Upper lobe of left lung (tissue), 6 donors: ENCODE measurements at regions not wholly inside any gene's neighbourhood (a gene's known extent, or its start where the extent isn't known, plus 50 kb on each side); places are given as distances from the start of the nearest gene placed in this dataset.

Source experiments
- ATAC-seq, 2 donors: fragments of 200-7000 bp; cut with Tn5 transposase; one replicate each; pipeline ENCODE4 v1.9.1; 2022; ENCODE audit warnings: mild to moderate bottlenecking in 2 of 2, moderate library complexity in 2 of 2; ENCODE audit not compliant: low FRiP score in 2 of 2
- DNase-seq, 2 donors: peaks; one replicate each; pipeline ENCODE4 v3.0.0-alpha.2; 2019 to 2020
- H3K27ac ChIP-seq, 4 donors: fragments of 200-600 bp; sonication (generic); one replicate each; pipeline ENCODE4 v1.5.1; 2016 to 2019
- H3K27me3 ChIP-seq, 4 donors: fragments of 200-600 bp; sonication (generic); one replicate each; pipeline ENCODE4 v1.5.1; 2017 to 2019
- H3K36me3 ChIP-seq, 4 donors: fragments of 200-600 bp; sonication (generic); one replicate each; pipeline ENCODE4 v1.5.1; 2016 to 2019
- H3K4me1 ChIP-seq, 4 donors: fragments of 200-600 bp; sonication (generic); one replicate each; pipeline ENCODE4 v1.5.1; 2018 to 2019
- H3K4me3 ChIP-seq, 4 donors: fragments of 200-600 bp; sonication (generic); one replicate each; pipeline ENCODE4 v1.5.1; 2017 to 2019; ENCODE audit warnings: mild to moderate bottlenecking in 2 of 4, moderate library complexity in 1 of 4
- H3K9me3 ChIP-seq, 4 donors: fragments of 200-600 bp; sonication (generic); one replicate each; pipeline ENCODE4 v1.5.1; 2018 to 2019
- EP300 ChIP-seq, 4 donors: sonication (generic); formaldehyde crosslinking; IDR thresholded peaks; one replicate each; pipeline ENCODE4 v1.5.1; 2017; ENCODE audit warnings: antibody characterized with exemption in 4 of 4, control low read depth in 2 of 4
- POLR2A ChIP-seq, 4 donors: fragments of 450-650 bp; IDR thresholded peaks; one replicate each; pipeline ENCODE4 v1.5.1; 2016 to 2017; ENCODE audit warnings: antibody characterized with exemption in 4 of 4, mild to moderate bottlenecking in 2 of 4
- POLR2AphosphoS5 ChIP-seq, 2 donors: sonication (generic); formaldehyde crosslinking; IDR thresholded peaks; one replicate each; pipeline ENCODE4 v1.5.1; 2017; ENCODE audit warnings: antibody characterized with exemption in 2 of 2
- WGBS, 2 donors: methylation state at CpG; one replicate each; pipeline ENCODE4 v1.1.5; 2017 to 2018; 5-methylcytosine and 5-hydroxymethylcytosine counted together
- TF ChIP-seq, protein P1 (sequence below), 6 experiments: fragments of 450-650 bp in 4 of 6; fragments of 200-600 bp in 2 of 6; sonication (generic) in 2 of 6; IDR thresholded peaks; one replicate each; pipeline ENCODE4 v1.5.1; 2016 to 2019; ENCODE audit warnings: antibody characterized with exemption in 6 of 6
- donor health status: DM: no; HTN: no; CAD: no; lungs with moderate emphysema.
- donor health status: DM: no; HTN: yes; CAD: no; lungs with severe emphysema.

DNA sequence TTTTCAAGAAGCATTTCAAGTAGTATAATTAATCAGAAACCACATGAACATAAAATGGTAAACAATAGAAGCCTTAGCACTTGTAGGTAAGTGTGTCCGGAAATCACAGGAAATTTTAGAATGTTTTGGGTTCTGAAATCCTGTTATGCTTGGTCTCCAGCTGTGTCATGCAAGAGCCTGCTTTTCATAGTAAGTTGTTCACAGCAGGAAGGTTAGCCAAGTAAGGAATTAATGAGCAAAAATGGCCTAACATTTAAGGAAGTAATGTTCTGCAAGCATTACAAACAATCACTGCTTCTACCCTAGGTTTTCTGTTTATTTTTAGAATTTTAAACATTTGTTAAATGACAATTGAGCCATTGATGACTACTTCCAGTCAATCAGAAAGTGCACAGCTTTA is 669.5 kb downstream of the SLCO4C1 start:
- no peak overlapping the region for H3K4me3 ChIP-seq
- no peaks in the 10 kb centered on the region for H3K9me3 ChIP-seq
- no peak overlapping the region for H3K27ac ChIP-seq
- WGBS, 2 donors, result 46 to 53% methylated on average over 1 of the region's 1 CpG
- no peaks in the 10 kb centered on the region for H3K36me3 ChIP-seq
- ATAC-seq (no peak), DNase-seq (no peak)
- no peaks in the 10 kb centered on the region for H3K4me1 ChIP-seq
- TF ChIP-seq POLR2AphosphoS5 (IDR thresholded peaks at IDR 0.05), result no peak
- no peak for TF ChIP-seq POLR2A (IDR thresholded peaks at IDR 0.05)
- no peak for TF ChIP-seq EP300 (IDR thresholded peaks at IDR 0.05)
- TF ChIP-seq, protein P1, sequence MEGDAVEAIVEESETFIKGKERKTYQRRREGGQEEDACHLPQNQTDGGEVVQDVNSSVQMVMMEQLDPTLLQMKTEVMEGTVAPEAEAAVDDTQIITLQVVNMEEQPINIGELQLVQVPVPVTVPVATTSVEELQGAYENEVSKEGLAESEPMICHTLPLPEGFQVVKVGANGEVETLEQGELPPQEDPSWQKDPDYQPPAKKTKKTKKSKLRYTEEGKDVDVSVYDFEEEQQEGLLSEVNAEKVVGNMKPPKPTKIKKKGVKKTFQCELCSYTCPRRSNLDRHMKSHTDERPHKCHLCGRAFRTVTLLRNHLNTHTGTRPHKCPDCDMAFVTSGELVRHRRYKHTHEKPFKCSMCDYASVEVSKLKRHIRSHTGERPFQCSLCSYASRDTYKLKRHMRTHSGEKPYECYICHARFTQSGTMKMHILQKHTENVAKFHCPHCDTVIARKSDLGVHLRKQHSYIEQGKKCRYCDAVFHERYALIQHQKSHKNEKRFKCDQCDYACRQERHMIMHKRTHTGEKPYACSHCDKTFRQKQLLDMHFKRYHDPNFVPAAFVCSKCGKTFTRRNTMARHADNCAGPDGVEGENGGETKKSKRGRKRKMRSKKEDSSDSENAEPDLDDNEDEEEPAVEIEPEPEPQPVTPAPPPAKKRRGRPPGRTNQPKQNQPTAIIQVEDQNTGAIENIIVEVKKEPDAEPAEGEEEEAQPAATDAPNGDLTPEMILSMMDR (IDR thresholded peaks at IDR 0.05), result no peak
- H3K27me3 ChIP-seq, result no peaks in the 10 kb centered on the region

DNA sequence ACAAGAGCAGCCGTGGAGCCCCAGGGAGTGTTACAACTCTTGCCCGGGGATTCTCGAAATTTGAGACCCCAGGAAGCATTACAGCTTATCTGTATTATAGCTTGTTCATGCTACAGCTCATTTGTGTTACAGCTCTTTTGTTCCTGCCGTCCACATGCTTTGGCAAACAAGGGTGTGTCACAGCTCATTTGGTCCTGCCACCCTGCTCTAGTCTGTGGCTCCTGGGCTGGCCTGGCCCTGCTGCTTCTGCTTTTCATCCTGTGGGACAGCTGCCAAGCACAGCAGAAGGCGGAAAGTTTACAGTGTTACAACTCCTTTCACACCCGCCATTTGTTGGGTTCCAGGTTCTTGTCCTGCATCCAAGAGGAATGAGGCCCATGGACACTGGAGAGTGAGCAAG is 685.0 kb downstream of the SLCO4C1 start:
- ATAC-seq, result no peak
- no peak for TF ChIP-seq POLR2AphosphoS5 (IDR thresholded peaks at IDR 0.05)
- no peak for TF ChIP-seq POLR2A (IDR thresholded peaks at IDR 0.05)
- TF ChIP-seq, protein P1 (IDR thresholded peaks at IDR 0.05), result no peak
- no peak for TF ChIP-seq EP300 (IDR thresholded peaks at IDR 0.05)
- WGBS, 2 donors, result 79 to 87% methylated on average over 6 of the region's 6 CpGs

DNA sequence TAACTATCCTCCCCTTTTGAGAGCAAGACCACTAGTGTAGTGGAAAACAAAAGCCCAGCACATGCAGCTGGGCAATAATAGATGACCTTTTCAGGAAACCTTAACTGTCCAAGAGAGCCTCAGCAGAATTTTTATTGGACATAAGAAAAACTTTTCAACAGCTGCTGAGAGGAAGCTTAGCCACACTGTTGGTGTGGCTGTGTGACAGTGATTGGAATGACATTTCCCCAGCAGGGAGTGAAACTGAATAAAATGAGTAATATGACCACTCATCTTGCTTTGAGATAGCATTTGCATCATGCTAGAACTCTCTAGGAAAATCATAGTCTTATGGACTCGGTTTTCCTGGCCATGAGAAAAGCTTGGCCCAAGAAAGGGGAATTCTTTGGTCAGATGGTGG is 687.8 kb downstream of the SLCO4C1 start:
- ATAC-seq (no peak), DNase-seq (no peak)
- 81 to 87% methylated on average over 1 of the region's 1 CpG for WGBS, 2 donors
- Histone ChIP-seq H3K27ac (no peak overlapping the region), H3K4me3 (no peak overlapping the region), H3K4me1 (no peaks in the 10 kb centered on the region), H3K36me3 (no peaks in the 10 kb centered on the region), H3K9me3 (no peaks in the 10 kb centered on the region), H3K27me3 (no peaks in the 10 kb centered on the region)
- no peak for TF ChIP-seq EP300 (IDR thresholded peaks at IDR 0.05)
- TF ChIP-seq POLR2A (IDR thresholded peaks at IDR 0.05), result no peak
- no peak for TF ChIP-seq POLR2AphosphoS5 (IDR thresholded peaks at IDR 0.05)
- TF ChIP-seq, protein P1 (IDR thresholded peaks at IDR 0.05), result no peak

More for the DNA sequence above, 685.0 kb downstream of the SLCO4C1 start:
- H3K36me3 ChIP-seq, result no peaks in the 10 kb centered on the region
- DNase-seq, result no peak
- no peak overlapping the region for H3K4me3 ChIP-seq
- no peaks in the 10 kb centered on the region for H3K4me1 ChIP-seq
- no peak overlapping the region for H3K27ac ChIP-seq
- no peaks in the 10 kb centered on the region for H3K27me3 ChIP-seq
- H3K9me3 ChIP-seq, result no peaks in the 10 kb centered on the region

DNA sequence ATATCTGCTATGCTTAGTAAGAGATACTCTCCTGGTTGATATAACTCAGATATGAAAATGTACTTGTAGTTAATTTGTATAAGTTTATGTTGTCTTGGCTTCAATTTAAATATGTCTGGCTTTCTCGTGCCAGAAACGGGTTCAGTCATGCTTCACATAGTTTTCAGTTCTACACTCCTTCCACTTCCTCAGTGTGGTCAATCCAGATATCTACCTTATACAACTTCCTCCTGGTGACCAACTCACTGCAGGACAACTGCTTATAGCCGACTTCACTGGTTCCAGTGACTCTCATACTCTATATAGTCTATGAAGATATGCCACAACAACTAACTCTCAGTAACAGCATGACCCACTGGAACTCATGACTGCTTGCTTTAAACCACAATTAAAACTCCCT is 690.4 kb downstream of the SLCO4C1 start:
- no peak for ATAC-seq
- H3K9me3 ChIP-seq, result no peaks in the 10 kb centered on the region
- no peaks in the 10 kb centered on the region for H3K4me1 ChIP-seq
- H3K36me3 ChIP-seq, result no peaks in the 10 kb centered on the region
- 76 to 78% methylated on average over 3 of the region's 3 CpGs for WGBS, 2 donors
- TF ChIP-seq POLR2AphosphoS5 (IDR thresholded peaks at IDR 0.05) (no peak), POLR2A (IDR thresholded peaks at IDR 0.05) (no peak), EP300 (IDR thresholded peaks at IDR 0.05) (no peak)
- TF ChIP-seq, protein P1 (IDR thresholded peaks at IDR 0.05), result no peak
- H3K27me3 ChIP-seq, result no peaks in the 10 kb centered on the region
- no peak overlapping the region for H3K4me3 ChIP-seq
- no peak overlapping the region for H3K27ac ChIP-seq
- no peak for DNase-seq

DNA sequence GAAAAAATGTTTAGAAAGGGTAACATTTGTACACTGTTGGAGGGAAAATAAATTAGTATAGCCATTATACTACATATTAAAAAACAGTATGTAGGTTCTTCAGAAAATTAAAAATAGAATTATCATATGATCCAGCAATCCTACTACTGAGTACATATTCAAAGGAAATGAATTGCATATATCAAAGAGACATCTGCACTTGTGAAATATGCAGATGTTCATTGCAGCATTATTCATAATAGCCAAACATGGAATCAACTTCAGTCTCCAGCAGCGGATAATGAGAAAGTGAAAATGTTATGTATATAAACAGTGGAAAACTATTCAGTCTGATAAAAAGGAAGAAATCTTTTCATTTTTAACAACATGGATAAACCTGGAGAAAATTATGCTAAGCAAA is 695.5 kb downstream of the SLCO4C1 start:
- ATAC-seq, result no peak
- Histone ChIP-seq H3K4me1 (no peaks in the 10 kb centered on the region), H3K4me3 (no peak overlapping the region), H3K27me3 (no peaks in the 10 kb centered on the region), H3K27ac (no peak overlapping the region), H3K36me3 (no peaks in the 10 kb centered on the region), H3K9me3 (no peaks in the 10 kb centered on the region)
- DNase-seq, result no peak
- no peak for TF ChIP-seq EP300 (IDR thresholded peaks at IDR 0.05)
- TF ChIP-seq POLR2AphosphoS5 (IDR thresholded peaks at IDR 0.05), result no peak
- TF ChIP-seq, protein P1 (IDR thresholded peaks at IDR 0.05), result no peak
- TF ChIP-seq POLR2A (IDR thresholded peaks at IDR 0.05), result no peak
- whole genome bisulfite sequencing, 2 donors, result 85 to 91% methylated on average over 1 of the region's 1 CpG
